ENCODE measurements at regions not wholly inside any gene's neighbourhood (a gene's known extent, or its start where the extent isn't known, plus 50 kb on each side); places are given as distances from the start of the nearest gene placed in this dataset.
"Not testable (repeated sequence)": the region's sequence is repeated elsewhere in the genome, so short reads cannot be mapped to it uniquely, and the experiment has no call there.

DNA sequence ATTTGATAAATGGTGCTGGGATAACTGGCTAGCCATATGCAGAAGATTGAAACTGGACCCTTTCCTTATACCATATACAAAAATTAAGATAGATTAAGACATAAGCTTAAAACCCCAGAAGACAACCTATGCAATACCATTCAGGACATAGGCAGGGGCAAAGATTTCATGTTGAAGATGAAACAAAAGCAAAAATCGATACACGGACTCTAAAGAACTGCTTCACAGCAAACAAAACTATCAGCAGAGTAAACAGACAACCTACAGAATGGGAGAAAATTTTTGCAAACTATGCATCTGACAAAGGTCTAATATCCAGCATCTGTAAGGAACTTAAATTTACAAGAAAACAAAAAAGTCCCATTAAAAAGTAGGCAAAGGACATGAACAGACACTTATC, 255.9 kb downstream of the TINAG start:
- DNase-seq (ENCODE audit: low read depth) = not testable (repeated sequence)

DNA sequence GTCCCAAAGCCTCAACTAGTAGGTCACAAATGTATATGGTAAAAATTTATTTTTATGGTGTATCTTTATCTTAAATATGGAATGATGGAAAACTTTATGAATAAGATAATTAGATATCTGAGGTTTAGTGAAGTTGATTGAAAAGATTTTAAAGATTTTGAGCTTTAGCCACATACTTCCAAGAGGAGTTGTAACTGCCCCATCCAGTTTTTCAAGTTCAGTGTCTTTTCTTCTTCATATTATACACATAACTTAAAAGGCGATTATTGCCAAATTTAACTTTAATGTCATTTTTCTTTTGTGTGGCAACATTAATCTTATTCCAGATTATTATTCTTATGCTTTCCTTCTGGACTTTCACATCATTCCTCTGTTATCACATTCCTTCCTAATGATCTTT, 266.4 kb downstream of the TINAG start:
- no peak for DNase-seq (ENCODE audit: low read depth)

DNA sequence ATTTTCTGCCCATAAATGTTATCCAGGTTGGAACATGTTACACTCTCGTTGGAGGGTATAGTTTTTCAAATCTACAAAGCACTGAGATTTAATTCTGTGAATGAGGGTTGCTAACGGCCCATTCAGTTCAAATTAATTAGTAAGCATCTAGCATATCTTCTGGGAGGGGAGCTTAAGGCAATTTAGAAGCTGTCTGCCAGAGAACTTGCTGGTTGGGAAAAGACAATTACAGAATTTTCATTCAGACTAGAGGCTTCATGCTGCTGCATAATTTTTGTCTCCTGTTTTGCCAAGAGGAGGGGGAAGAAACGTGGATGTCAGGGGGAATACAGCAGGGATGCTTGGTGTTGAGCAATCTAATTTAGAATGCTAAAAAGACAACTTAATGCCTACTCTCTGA, 268.3 kb upstream of the FAM83B start:
- DNase-seq (ENCODE audit: low read depth) = no peak

DNA sequence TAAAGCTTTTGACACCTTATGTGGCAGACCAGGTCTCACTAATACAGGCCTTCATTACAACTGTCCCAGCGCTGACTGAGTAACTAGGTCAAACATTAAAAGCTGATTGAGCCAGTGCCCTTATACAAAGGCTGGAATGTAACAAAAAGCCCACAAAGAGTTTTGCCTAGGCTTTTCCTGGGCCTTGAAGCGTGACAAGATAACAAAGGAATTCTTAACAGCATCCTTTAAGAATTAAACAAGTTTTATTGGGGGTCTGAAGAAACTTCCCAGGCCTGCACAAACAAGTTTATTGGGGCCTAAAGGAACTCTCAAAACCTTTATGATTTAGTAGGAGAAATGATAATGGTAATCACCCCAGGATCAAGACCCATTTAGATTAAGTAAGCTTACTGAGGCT, 267.6 kb upstream of the FAM83B start:
- no peak for DNase-seq (ENCODE audit: low read depth)

DNA sequence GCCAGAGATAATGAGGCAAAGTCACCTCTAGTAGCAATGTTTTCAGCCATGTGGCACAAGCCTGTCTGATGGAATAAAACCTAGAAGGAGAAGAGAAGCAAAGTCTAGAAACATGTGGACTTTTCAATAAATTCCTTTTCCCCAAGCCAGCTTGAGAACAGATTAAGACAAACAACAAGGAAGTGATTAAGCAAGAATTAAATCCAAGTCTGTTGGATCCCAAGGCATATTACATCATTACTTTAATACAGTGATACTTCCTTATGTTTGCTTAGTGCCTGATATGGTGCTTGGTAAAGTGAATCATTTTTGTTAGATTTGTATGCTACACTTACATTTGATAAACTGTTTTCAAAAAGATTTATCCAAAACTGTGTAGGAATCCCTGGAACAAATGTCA, 260.3 kb upstream of the FAM83B start:
- DNase-seq (ENCODE audit: low read depth) = peak; percentile 8

DNA sequence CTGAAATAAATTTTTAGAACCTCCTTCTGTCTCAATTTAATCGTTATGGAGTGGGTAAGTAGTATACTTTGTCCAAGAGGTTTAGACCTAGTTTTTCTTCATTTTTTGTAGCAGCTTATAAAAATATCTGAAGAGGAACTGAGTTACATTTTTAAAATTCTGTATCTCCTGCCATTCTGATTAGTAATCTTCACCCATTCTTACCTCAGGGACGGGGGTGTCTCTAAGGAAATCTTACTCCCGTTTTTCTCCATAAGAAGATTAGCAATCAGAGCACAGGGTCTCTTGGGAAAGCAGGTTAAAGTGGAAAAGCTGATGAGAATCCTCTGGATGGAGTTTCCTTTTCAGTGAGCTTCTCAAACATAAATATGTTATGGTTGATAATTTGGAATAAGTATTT, 259.3 kb upstream of the FAM83B start:
- DNase-seq (ENCODE audit: low read depth) = no peak

DNA sequence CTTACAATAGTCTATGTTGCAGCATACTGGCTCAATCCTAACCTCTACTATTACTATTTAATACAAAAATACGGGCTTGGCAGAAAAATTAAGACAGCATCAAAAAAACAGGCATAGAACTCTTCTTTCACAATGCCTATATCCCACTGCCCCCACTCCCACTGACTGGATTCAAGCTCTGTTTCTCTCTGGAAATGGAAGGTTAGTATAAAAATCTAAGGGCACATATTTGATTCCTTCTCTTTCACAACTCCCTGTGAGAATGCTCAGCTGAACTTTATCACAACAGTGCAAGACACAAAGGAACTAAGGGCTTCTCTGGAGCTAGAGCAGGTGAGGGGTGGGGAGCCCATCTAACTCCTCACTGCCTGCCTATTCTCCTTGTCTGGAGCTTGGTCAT, 258.4 kb upstream of the FAM83B start:
- DNase-seq (ENCODE audit: low read depth) = no peak

DNA sequence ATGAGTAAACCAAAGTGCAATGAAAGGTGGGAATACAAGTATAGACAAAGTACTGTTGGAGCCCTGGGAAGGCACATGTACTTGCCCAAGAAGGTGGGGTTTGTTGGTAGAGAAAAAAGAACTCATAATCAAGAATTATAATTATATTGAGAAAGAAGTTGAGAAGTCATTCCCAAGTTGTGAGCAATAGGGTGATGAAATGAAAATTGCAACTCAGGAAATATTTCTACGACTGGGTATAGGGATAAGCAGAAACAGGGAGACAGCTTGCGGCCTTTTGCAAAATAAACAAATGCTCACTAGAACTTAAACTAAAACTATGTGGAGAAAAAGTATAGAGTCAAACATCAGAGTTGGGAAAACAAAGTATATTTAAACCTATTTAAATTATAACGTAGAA, 250.7 kb upstream of the FAM83B start:
- DNase-seq (ENCODE audit: low read depth) = peak; percentile 52

DNA sequence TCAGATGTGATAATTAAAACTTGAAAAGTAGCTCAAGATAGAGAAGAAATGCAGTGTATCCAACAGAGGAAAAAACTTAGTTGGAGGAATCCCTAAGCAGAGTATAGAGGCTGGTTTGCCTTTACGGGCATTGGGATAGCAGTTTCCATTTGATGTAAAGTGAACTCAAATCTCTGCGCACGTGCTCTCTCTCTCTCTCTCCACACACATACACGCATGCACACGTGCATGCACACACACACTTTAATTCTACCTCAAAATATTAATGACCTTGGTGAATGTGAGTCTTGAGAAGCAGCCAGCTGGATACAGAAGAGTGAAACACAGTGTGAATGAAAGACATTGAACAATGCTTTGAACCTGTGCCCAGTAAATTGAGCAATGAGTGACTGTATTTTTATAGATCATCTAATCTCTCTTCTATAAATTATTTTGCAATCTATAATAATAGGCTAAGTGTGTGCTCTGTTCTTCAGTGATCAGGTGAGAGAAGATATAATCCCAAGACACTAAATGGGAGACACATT, 247.7 kb upstream of the FAM83B start:
- no peak for DNase-seq (ENCODE audit: low read depth)

DNA sequence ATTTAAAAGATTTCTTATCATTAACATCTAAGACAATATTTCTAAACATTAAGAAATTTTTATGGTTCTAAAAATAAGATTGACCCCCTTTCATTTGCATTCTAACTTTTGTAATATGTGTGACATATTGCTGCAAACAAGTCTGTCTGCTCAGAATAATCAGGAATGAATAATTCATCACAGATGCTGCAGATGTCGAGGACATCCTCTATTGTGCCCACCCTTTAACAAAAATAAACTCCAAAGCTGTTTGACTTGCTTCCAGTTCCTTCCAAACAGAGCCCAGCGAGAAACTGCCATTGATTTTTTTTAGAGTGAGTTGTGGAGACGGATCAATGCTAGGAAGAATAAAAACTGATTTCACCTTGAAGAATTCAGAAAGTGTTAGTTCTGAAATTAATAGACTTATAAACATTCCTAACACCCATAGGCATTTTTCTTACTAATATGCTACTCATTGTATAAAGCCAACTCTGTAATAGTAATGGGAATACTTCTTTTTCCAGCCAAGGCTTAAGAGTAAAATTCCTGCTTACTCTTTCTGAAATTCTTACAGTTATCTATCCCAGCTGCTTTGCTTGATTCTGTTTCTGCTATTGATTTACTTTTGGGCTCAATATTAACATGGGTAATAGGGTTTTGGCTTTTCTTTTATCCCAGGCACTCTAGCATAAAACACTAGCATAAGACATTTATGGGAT, 244.8 kb upstream of the FAM83B start:
- DNase-seq (ENCODE audit: low read depth) = no peak

DNA sequence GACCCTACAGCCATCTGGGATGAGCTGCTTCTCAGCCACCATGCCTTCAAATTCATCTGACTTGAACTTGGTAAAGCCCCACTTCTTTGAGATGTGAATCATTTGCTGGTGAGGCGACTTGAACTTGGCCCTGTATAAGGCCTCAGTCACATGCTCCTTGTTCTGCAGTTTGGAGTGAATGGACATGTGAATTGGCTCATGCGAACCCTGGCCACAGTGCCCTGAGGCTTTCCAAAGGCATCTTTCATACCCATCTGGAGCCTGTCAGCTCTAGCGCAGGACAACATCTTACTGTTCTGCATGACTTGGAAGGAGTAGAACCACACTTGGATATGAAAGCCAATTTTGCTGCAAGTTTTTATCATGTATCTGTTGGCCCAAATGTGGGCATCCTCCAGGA, 244.0 kb upstream of the FAM83B start:
- no peak for DNase-seq (ENCODE audit: low read depth)

DNA sequence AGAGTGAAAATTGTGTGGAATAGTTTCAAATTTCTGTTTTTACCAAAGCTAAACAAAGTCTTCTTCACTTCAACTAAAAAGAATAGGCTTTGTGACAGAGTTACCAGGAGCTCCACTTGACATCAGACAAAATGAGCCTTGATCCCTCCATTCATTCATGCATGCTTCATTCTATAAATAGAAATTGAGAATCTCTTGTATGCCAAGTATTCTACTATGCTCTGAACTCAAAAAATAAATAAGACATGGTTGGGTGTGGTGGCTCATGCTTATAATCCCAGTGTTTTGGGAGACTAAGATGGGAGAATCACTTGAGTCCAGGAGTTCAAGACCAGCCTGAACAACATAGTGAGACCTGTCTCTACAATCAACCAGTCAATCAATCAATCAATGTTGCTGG, 236.6 kb upstream of the FAM83B start:
- no peak for DNase-seq (ENCODE audit: low read depth)

DNA sequence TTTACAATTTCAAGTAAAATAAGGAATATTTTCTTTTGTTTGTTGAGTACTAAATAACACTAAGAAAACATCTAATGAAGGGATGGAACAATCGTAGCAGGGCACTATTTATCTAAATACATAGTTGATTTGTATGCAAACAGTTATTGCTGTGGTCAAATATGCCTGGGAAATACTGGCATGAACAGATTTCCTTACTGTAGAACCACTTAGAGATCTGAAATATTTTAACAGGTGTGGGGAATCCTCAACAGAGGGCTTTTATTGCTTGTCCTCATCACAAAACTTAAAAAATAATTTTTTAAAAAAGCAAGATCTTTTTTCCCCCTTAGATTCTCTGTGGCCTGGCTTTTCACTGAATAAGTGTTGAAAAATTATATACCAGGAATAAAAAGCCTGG, 233.0 kb upstream of the FAM83B start:
- no peak for DNase-seq (ENCODE audit: low read depth)

DNA sequence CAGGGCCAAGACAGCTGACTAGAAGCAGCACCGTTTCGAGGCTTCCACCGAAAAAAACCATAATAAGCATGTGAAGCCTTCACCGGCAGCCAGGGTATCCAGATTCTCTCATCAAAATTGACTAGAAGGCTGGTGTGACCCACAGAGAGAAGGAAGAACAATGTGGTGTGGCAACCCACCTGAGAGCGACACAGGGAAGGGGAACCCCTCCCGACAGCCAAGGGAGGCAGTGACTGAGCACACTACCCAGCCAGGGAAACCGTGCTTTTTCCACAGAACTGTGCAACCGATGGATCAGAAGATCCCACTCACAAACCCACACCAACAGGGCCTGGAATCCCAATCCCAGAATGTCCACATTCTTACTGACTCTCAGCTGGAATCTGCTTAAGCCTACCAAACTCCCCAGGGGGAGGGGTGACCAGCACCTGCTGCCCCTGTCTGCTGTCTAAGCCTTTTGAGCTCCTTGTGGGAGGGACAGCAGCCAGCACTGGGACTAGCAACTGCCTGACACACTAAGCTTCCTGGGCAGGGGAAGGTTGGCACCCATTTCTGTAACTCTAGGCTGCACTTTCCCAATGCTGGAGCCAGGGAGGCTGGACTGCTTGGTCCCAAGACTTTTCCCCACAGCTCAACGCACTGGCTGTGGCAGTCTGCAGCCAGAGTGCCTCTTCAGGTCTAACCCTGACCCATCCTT, 231.9 kb upstream of the FAM83B start:
- DNase-seq (ENCODE audit: low read depth) = no peak

DNA sequence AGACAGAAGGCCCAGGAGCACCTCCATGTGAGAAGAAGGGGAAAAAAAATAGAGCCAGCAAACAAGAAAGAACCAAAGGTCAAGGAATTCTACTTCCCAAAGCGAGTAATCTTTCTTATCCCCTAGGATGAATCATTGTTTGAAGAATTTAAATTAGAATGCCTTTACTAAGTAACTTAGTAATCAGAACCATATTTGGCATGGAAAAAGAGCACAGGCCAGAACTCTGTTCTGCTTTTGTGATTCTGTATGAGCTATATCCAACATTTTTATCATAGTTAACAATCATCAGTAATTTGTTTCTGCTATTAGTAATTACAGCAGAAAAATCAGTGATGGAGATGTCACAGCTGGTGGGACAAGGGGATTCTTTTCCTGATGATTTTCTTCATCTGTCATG, 228.8 kb upstream of the FAM83B start:
- DNase-seq (ENCODE audit: low read depth) = peak; percentile 48

DNA sequence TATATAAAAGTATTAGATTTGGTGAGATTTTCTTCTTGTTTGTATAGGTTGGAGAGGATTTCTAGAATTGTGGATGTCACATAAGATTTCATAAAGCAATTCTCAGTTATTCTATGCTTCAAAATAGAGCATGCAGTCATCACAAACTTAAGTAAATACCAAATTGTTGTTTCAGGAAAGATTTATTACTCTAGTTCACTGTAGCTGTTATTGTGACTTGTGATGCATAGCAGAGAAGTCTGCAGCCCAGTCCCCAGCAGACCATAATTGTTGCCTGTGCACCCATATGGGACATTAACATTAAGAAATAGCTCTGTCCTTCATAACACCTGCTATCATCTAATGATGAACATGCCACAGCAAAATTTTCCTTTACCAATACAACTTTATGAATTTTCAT, 228.0 kb upstream of the FAM83B start:
- no peak for DNase-seq (ENCODE audit: low read depth)

DNA sequence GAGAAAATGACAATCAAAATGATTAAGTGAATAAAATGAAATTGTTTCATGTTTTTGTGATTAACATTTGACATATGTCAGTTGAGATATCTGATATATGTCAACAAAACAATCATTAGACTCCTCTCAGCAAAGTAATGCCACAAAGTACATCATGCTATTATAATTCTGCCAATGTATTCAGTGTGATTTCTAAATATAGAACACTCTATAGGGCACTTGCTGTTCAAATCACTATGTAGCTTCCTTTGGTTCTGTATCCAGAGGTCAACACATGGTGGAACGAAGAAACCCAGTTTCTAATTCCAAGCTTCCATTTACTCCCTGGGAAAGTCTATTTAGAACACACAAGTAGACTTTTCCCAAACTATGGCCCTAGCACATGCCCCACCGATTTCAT, 227.5 kb upstream of the FAM83B start:
- no peak for DNase-seq (ENCODE audit: low read depth)

DNA sequence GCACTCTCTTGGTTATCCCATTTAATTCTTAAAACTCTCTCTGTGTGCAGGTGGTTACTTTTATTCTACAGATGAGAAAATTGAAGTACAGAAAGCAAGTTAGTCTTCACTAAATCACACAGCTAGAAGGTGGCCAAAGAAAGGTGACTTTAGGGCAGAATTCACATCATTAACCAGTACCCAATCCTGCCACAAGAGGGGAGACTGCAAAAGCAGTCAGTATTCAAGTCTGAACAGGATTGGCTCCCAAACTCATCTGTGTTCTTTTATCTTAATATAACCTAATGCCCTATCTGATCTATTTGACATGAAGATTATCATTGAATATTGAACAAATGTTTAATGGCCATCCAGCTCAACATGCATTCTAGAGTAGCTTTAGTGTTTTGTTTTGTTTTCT, 225.3 kb upstream of the FAM83B start:
- no peak for DNase-seq (ENCODE audit: low read depth)

DNA sequence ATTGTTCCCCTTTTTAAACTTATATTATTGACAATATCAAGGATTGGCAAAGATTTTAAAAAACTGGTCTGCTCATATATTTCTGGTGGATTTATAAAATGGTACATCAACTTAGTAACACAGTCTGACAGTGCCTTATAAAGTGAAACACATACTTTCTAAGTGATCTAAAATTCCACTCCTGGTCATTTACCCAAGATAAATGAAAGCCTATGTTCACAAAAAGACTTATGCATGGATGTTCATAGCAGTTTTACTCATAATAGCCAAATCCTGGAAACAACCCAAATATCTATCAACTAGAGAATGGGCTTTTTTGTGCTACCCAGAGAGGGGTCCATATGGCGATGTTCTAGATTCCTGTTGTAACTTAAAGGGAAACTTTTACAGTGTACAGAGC, 222.4 kb upstream of the FAM83B start:
- DNase-seq (ENCODE audit: low read depth) = no peak

DNA sequence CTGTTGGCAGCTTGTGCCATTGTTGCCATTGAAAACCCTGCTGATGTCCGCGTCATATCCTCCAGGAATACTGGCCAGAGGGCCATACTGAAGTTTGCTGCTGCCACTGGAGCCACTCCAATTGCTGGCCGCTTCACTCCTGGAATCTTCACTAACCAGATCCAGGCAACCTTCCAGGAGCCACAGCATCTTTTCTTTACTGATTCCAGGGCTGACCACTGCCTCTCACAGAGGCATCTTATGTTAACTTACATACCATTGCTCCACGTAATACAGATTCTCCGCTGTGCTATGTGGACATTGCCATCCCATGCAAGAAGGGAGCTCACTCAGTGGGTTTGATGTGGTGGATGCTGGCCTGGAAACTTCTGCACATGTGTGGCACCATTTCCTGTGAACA, 221.8 kb upstream of the FAM83B start:
- DNase-seq (ENCODE audit: low read depth) = no peak

DNA sequence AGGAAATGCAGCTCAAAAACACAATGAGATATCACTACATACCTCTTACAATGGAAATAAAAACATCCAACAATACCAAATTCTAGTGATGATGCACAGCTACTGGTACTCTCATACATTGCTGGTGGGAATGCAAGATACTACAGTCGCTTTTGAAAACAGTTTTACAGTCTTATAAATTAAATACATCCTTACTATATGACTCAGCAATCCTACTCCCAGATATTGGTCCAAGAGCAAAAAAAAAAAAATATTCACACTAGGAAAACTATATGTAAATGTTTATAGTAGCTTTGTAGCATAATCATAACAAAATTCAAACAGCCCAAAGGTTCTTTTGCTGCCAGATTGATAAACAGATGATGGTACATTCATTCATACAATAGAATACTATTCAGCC, 217.4 kb upstream of the FAM83B start:
- no peak for DNase-seq (ENCODE audit: low read depth)

DNA sequence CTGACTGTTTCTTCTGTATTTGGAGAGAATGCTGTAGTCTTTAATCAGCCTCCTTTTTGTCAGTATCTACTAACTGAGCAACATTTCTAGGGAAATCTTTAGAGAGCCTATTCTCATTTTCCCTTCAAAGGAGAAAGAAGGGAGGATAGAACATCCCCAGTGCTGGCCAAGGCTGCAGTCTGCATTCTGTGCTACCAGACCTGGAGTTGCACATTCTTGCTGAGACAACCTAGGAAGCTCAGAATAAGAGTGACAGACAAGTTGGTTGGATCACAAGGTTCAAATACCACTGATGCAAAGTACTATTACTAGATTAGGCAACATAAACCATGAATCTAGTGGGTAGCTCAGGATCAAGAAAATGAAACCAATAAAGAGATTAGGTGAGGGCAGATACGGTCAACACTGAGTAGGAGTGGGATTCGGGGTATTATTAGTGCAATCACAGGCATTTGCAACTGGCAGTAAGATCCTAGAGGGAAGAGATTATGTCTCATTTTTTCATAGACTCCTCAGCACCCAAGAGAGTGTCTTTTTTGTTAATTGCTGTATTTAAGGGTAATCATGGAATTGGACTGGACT, 213.5 kb upstream of the FAM83B start:
- DNase-seq (ENCODE audit: low read depth) = no peak

DNA sequence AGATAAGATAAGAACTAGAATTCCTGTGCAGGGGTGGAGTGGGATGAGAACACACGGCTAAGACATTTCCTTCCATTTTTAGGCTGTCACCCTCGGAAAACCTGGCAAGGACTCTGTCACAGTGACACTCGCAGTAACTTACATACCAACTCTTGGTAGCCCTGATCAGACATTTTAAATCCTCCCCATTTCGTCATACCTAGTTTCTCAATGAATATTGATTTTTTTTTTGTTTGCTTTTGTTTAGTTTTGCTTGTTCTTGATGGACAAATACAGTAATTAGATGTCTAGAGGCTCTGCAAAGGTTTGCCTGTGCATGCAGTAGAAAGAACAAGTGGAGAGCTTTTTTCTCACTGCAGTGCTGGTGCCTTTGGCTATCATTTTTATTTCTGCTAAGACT, 213.0 kb upstream of the FAM83B start:
- DNase-seq (ENCODE audit: low read depth) = no peak

DNA sequence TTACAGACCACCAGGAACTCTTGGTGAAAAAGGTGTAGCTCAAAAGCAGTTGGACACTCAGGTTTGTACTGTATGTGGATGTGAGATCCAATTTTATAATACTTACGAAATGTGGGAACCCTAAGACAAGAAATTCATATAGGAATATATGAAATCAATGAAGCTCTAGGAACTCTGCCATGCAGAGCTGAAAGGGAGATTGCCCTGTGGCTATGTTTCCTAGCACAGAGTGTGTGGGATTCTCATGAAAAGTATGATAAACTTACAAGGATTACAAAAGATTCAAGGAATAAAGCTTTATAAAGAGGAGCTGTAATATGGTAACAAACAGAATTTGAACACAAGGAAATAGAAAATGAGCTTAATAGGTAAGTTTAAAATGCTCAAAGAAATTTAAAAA, 205.7 kb upstream of the FAM83B start:
- no peak for DNase-seq (ENCODE audit: low read depth)
